ENCODE measurements at regions not wholly inside any gene's neighbourhood (a gene's known extent, or its start where the extent isn't known, plus 50 kb on each side); places are given as distances from the start of the nearest gene placed in this dataset.

GRCh38 chr2:17115466-17115865, 402.8 kb downstream of the RAD51AP2 start:
- no peaks in the 10 kb centered on the region for H3K4me1 ChIP-seq
- DNase-seq, result no peak
- no peaks in the 10 kb centered on the region for H3K9me3 ChIP-seq
- TF ChIP-seq POLR2A (IDR thresholded peaks at IDR 0.05), result no peak
- TF ChIP-seq CTCF (IDR thresholded peaks at IDR 0.05), result no peak
- H3K27me3 ChIP-seq, result no peaks in the 10 kb centered on the region
- no peak overlapping the region for H3K27ac ChIP-seq
- H3K36me3 ChIP-seq, result no peaks in the 10 kb centered on the region
- no peak overlapping the region for H3K4me3 ChIP-seq

GRCh38 chr2:17115042-17115441, 403.2 kb downstream of the RAD51AP2 start:
- DNase-seq, result no peak
- TF ChIP-seq CTCF (IDR thresholded peaks at IDR 0.05) (no peak), POLR2A (IDR thresholded peaks at IDR 0.05) (no peak)
- Histone ChIP-seq H3K4me1 (no peaks in the 10 kb centered on the region), H3K9me3 (no peaks in the 10 kb centered on the region), H3K4me3 (no peak overlapping the region), H3K27me3 (no peaks in the 10 kb centered on the region), H3K27ac (no peak overlapping the region), H3K36me3 (no peaks in the 10 kb centered on the region)

GRCh38 chr2:17107871-17108270, 410.4 kb downstream of the RAD51AP2 start:
- Histone ChIP-seq H3K4me1 (no peaks in the 10 kb centered on the region), H3K36me3 (no peaks in the 10 kb centered on the region), H3K9me3 (no peaks in the 10 kb centered on the region), H3K27ac (no peak overlapping the region), H3K4me3 (no peak overlapping the region), H3K27me3 (no peaks in the 10 kb centered on the region)
- no peak for DNase-seq
- no peak for TF ChIP-seq CTCF (IDR thresholded peaks at IDR 0.05)
- no peak for TF ChIP-seq POLR2A (IDR thresholded peaks at IDR 0.05)

GRCh38 chr2:17107151-17107550, 411.1 kb downstream of the RAD51AP2 start:
- Histone ChIP-seq H3K9me3 (no peaks in the 10 kb centered on the region), H3K27ac (no peak overlapping the region), H3K27me3 (no peaks in the 10 kb centered on the region), H3K4me1 (no peaks in the 10 kb centered on the region), H3K36me3 (no peaks in the 10 kb centered on the region), H3K4me3 (no peak overlapping the region)
- TF ChIP-seq CTCF (IDR thresholded peaks at IDR 0.05), result no peak
- no peak for TF ChIP-seq POLR2A (IDR thresholded peaks at IDR 0.05)
- DNase-seq, result no peak

GRCh38 chr2:17106418-17106817, 411.8 kb downstream of the RAD51AP2 start:
- Histone ChIP-seq H3K4me3 (no peak overlapping the region), H3K36me3 (no peaks in the 10 kb centered on the region), H3K4me1 (no peaks in the 10 kb centered on the region), H3K27me3 (no peaks in the 10 kb centered on the region), H3K27ac (no peak overlapping the region), H3K9me3 (no peaks in the 10 kb centered on the region)
- DNase-seq, result no peak
- TF ChIP-seq CTCF (IDR thresholded peaks at IDR 0.05), result no peak

- no peak overlapping the region for H3K27ac ChIP-seq
- H3K36me3 ChIP-seq, result no peaks in the 10 kb centered on the region
Observed at GRCh38 chr2:17104454-17104853, 413.8 kb downstream of the RAD51AP2 start.

More at GRCh38 chr2:17104454-17104853, 413.8 kb downstream of the RAD51AP2 start:
- Histone ChIP-seq H3K27me3 (no peaks in the 10 kb centered on the region), H3K4me1 (no peaks in the 10 kb centered on the region), H3K4me3 (no peak overlapping the region), H3K9me3 (no peaks in the 10 kb centered on the region)
- no peak for DNase-seq
- TF ChIP-seq POLR2A (IDR thresholded peaks at IDR 0.05) (no peak), CTCF (IDR thresholded peaks at IDR 0.05) (no peak)
